Activated naive CD4-positive, alpha-beta T cell treated with anti-CD3 and anti-CD28 coated beads, Interleukin-2, amount 50 U/mL, for 16 hours (primary cell): ENCODE measurements at regions not wholly inside any gene's neighbourhood (a gene's known extent, or its start where the extent isn't known, plus 50 kb on each side); places are given as distances from the start of the nearest gene placed in this dataset.
"Not testable (repeated sequence)": the region's sequence is repeated elsewhere in the genome, so short reads cannot be mapped to it uniquely, and the experiment has no call there.

Source experiments
- DNase-seq: peaks from one replicate; pipeline ENCODE4 v3.0.0-alpha.2; 2020

DNA sequence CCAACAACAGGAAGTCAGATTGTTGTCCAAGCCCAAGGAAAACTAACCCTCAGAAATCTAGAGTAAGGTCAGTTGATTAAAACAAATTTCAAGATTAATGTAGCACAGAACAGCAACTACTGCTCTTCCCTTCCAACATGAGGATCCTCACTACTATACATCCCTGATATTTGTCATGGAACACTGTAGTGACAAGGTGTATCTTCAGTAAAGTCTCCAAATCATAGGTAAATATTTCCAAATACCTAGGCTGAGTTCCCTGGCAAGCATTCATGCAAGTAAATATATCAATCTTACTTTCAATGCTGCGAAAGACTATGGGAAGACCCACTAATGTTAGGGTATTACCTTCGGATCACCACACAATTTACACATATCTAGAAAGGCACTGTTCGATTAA, 986.9 kb upstream of the ARRDC3 start:
- no peak for DNase-seq

- no peak for DNase-seq
These were observed 986.5 kb upstream of the ARRDC3 start for GRCh38 chr5:92369587-92369986.

GRCh38 chr5:92364986-92365550, 982.0 kb upstream of the ARRDC3 start:
- no peak for DNase-seq

DNA sequence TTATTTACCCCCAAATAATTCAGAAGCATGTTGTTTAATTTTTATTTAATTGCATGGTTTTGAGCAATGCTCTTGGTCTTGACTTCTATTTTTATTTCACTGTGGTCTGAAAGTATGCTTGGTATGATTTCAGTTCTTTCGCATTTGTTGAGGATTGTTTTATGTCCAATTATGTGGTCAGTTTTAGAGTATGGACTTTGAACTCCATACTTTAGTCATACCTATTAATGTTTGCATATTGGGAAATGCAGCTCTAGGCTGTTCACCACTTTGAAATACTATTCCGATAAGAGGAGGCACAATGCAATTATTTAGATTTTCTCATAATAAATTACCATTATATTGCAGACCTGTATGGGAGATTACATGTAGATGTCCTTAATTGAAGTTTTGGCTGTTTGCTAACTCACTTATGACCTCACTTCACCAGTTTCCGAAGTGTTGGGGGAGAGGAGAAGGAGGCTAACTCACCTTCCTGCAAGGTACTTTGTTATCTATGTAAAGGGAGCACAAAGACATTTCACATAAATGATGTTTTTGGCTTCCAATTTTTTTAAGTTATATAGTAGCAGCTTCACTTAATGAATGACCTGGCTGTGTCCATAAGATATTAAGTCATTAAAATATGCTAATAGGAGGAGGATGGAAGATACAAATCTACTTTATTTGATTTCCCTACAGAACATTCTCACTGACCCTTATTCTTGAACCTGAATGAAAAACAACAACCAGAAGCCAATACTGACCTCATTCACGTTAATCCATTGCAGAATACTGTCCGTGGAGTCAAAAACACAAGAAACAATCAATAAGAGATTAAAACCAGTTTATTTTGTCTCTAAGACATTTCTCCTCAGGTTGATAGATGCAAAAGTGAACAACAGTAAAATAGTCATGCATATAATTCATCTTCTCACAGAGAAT, 970.3 kb upstream of the ARRDC3 start:
- no peak for DNase-seq

DNA sequence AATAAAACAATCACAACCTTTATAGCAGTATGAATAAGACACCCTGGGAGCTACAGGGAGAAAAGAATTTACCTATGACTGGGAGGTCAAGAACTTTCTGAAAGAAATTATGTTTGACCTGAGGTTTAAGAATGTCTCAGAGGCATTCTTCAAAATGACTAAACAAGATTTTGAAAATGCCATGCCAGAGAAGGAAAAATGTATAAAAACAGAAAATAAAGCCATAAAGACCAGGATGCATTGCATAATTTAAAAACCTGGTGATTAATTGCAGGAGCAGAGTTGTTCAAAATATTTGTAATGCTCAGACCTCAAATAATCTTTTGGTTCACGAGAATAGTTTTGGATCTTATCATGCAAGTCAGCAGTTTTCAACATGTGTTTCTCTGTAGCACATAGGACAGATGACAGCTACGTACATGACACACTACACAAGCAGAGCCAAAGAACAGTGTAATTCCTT, 954.7 kb upstream of the ARRDC3 start:
- DNase-seq, result no peak

DNA sequence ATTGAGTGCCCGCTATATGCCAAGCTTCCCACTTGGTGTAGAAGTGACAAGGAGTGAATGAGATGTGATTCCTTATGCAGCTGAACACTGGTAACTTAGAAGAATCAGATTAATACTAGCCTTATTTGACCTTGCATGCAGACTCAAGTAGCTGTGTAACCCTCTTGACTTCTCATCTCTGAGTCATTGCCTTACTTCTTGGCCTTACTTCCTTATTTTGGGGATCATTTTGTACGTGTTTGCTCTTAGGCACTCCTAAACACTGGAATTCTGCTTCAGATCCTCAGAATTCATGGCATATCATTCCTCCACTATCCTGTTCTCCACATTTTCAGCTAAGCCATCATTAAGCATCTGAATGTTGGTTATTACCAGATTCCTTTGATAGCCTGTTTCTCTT, 948.9 kb upstream of the ARRDC3 start:
- DNase-seq, result no peak

GRCh38 chr5:92330365-92330764, 947.2 kb upstream of the ARRDC3 start:
- no peak for DNase-seq

DNA sequence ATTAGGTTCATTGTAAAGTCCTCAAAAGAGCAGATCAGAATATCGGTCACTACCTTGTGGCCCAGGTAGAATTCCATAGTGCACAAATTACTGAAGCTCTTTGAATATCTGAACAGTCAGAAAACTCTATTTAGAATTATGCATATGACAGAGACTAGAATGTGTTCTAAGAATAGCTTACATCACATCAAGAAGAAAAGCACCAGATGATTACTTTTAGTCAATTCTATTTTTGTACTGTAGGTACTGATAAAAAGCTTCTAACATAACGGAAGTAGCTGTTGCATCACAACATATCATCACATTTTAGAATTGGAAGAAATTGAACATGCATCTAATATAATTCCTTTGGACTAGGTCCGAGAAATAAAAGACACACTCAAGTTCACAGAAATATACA, 946.6 kb upstream of the ARRDC3 start:
- no peak for DNase-seq

GRCh38 chr5:92328584-92329259, 945.6 kb upstream of the ARRDC3 start:
- no peak for DNase-seq

GRCh38 chr5:92320446-92320845, 937.3 kb upstream of the ARRDC3 start:
- DNase-seq, result no peak

DNA sequence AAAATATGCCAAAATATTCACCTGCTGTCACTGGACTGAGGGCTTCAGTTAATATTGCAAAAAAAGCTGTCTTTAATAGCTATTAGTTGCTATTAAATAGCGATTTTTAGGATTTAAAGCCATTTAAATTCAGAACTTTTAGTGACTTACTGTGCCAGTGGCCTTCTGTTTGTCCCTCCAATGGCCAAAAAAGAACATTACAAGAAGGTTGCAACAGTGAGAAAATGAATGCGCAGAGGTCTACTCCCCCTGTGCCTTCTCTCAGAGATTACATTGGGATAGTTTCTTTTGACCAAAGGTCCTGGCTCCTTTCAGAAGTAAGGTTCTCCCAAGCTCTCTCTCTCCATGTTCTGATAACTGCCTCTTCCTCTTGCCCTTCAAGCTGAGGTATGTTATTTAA, 930.3 kb upstream of the ARRDC3 start:
- no peak for DNase-seq

GRCh38 chr5:92309336-92309991, 926.3 kb upstream of the ARRDC3 start:
- no peak for DNase-seq

- DNase-seq, result no peak
These were observed 925.6 kb upstream of the ARRDC3 start for GRCh38 chr5:92308679-92309078.

GRCh38 chr5:92302356-92302755, 919.2 kb upstream of the ARRDC3 start:
- DNase-seq, result not testable (repeated sequence)

GRCh38 chr5:92283521-92283920, 900.4 kb upstream of the ARRDC3 start:
- no peak for DNase-seq

GRCh38 chr5:92271750-92272149, 888.6 kb upstream of the ARRDC3 start:
- not testable (repeated sequence) for DNase-seq

GRCh38 chr5:92268343-92268742, 885.2 kb upstream of the ARRDC3 start:
- peak; percentile 7 for DNase-seq

- DNase-seq, result no peak
These were observed 884.7 kb upstream of the ARRDC3 start for GRCh38 chr5:92267830-92268229.

- no peak for DNase-seq
These were observed 882.7 kb upstream of the ARRDC3 start for GRCh38 chr5:92265804-92266203.

DNA sequence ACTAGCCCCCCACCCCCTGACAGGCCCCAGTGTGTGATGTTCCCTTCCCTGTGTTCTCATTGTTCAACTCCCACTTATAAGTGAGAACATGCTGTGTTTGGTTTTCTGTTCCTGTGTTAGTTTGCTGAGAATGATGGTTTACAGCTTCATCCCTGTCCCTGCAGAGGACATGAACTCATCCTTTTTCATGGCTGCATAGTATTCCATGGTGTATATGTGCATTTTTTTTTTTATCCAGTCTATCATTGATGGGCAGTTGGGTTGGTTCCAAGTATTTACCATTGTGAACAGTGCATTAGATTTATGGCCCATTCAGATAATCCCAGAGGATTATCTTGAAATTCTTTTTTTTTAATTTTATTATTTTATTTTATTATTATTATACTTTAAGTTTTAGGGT, 872.5 kb upstream of the ARRDC3 start:
- DNase-seq, result not testable (repeated sequence)

DNA sequence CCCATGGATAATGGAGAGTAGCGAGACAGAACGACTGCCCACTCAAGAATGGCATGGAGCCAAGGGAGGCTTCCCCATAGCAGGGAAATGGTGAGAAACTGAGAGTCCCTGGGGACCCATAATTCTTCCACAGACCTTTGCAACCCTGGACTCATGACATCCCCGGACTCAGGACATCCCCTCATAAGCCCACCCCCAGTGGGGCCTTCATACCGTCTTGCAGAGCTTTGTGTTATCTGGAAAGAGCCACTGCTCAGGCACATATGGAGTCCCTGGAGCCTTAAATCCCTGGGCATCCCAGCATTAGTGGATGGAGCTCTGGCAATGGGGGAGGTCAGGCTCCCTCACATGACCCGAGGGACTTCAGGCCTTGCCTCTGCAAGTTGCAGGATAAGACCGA, 865.4 kb upstream of the ARRDC3 start:
- no peak for DNase-seq

DNA sequence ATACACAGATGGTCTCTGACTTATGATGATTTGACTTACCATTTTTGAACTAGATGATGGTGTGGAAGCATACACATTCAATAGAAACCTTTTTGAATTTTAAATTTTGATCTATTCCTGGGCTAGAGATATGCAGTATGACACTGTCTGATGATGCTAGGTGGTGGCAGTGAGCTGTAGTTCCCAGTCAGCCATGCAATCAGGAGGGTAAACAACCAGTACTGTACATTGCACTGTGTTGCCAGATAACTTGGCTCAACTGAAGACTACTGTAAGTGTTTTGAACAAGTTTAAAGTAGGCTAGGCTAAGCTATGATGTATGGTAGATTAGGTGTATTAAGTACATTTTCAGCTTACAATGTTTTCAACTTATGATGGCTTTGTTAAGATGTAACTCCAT, 859.1 kb upstream of the ARRDC3 start:
- no peak for DNase-seq

DNA sequence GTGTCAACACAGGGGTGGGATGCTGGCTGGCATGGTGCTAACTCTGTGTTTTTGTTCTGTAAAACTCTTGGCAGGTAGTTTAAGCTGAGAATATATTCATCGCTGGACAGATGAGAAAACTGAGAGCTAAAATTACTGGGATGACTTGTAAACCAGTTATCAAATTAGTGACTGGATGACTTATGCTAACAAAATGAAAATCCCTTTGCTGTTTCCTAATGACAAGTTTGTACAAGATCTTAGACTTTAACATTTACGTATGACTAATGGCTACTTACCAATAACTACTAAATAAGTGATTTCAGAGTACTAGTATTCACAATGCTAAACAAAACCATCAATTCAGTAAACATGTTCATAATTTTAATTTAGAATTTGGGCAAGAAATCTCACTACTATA, 854.8 kb upstream of the ARRDC3 start:
- DNase-seq, result no peak
